ENCODE measurements at regions not wholly inside any gene's neighbourhood (a gene's known extent, or its start where the extent isn't known, plus 50 kb on each side); places are given as distances from the start of the nearest gene placed in this dataset.

DNA sequence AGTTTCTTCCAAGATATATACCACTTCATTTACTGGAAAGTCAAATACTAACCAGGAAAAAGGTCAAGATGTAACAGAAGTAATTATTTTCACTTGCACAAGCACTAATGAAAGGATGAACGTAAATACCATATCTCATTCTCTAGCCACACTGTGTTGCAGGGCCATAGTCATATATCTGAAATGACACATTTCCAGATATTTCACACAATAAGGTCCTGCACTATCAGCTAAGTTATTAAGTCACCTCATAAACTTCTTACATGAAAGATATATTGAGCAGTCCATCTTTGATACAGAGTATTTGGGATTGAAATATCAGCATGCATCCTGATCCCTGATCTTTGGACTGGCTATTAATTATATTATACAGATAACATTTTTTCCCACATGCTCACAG lies 783.3 kb upstream of the MGAT4C start:
- no peaks in the 10 kb centered on the region for H3K4me1 Mint-ChIP-seq (ENCODE audit: low read depth, unreplicated experiment)
- peaks cover 2% of the 10 kb centered on the region for H3K9me3 Mint-ChIP-seq (ENCODE audit: low read depth, unreplicated experiment)
- no peak for DNase-seq
- no peak overlapping the region for H3K4me3 Mint-ChIP-seq (ENCODE audit: low read depth, unreplicated experiment)
- H3K36me3 Mint-ChIP-seq (ENCODE audit: insufficient read depth, unreplicated experiment) = no peaks in the 10 kb centered on the region
- intact Hi-C loops (cut with micrococcal nuclease; ENCODE audit: unreplicated experiment) = no loop called here
- no peak overlapping the region for H3K27ac Mint-ChIP-seq (ENCODE audit: unreplicated experiment)
- TF ChIP-seq, protein P1, sequence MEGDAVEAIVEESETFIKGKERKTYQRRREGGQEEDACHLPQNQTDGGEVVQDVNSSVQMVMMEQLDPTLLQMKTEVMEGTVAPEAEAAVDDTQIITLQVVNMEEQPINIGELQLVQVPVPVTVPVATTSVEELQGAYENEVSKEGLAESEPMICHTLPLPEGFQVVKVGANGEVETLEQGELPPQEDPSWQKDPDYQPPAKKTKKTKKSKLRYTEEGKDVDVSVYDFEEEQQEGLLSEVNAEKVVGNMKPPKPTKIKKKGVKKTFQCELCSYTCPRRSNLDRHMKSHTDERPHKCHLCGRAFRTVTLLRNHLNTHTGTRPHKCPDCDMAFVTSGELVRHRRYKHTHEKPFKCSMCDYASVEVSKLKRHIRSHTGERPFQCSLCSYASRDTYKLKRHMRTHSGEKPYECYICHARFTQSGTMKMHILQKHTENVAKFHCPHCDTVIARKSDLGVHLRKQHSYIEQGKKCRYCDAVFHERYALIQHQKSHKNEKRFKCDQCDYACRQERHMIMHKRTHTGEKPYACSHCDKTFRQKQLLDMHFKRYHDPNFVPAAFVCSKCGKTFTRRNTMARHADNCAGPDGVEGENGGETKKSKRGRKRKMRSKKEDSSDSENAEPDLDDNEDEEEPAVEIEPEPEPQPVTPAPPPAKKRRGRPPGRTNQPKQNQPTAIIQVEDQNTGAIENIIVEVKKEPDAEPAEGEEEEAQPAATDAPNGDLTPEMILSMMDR (IDR thresholded peaks at IDR 0.05; ENCODE audit: unreplicated experiment) = no peak
- no peaks in the 10 kb centered on the region for H3K27me3 Mint-ChIP-seq (ENCODE audit: unreplicated experiment)
- BruUV-seq (replicated peaks) = no TSS peak
- CTCF ChIA-PET = no interaction called here

- no peaks in the 10 kb centered on the region for H3K4me1 Mint-ChIP-seq (ENCODE audit: low read depth, unreplicated experiment)
- H3K9me3 Mint-ChIP-seq (ENCODE audit: low read depth, unreplicated experiment) = no peaks in the 10 kb centered on the region
- CTCF ChIA-PET = interaction anchor here (0.6 kb wide), 1 partner anchor 19 kb away, joined by 5 read pairs; no protein-coding TSS in a partner anchor
- no TSS peak for BruUV-seq (replicated peaks)
- no peak overlapping the region for H3K4me3 Mint-ChIP-seq (ENCODE audit: low read depth, unreplicated experiment)
- DNase-seq = no peak
- intact Hi-C loops (cut with micrococcal nuclease; ENCODE audit: unreplicated experiment) = no loop called here
- TF ChIP-seq, protein P1 (IDR thresholded peaks at IDR 0.05; ENCODE audit: unreplicated experiment) = no peak
- H3K36me3 Mint-ChIP-seq (ENCODE audit: insufficient read depth, unreplicated experiment) = no peaks in the 10 kb centered on the region
- no peak overlapping the region for H3K27ac Mint-ChIP-seq (ENCODE audit: unreplicated experiment)
- no peaks in the 10 kb centered on the region for H3K27me3 Mint-ChIP-seq (ENCODE audit: unreplicated experiment)
Measured at GRCh38 chr12:87038098-87038497, 781.9 kb upstream of the MGAT4C start.

DNA sequence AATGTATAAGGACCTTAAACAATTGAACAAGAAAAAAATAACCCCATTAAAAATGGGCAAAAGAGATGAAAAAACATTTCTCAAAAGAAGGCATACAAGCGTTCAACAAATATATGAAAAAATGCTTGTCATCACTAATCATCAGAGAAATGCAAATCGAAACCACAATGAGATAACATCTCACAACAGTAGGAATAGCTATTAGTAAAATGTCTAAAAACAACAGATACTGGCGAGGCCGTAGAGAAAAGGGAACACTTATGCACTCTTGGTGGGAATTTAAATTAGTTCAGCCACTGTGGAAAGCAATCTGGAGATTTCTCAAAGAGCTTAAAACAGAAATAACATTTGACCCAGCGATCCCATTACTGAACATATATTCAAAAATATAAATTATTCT lies 769.8 kb upstream of the MGAT4C start:
- intact Hi-C loops (cut with micrococcal nuclease; ENCODE audit: unreplicated experiment) = no loop called here

DNA sequence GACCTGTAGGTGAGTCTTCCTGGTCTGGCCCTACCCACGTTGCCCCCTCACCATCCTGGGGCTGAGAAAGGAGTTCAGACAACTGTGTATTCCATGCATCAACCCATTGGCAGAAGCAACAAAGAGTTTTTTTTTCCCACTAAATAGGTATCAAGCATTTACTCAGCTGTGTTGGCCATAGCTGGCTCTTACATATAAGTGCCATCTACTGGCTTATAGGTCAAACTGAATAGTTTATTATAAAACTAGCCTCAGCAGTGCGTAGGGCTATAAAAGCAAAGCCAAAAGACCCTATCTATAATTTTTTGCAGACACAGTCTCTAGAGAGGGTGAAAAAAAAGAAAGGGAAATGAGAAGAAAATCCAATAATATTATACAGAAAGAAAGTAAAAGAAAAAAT lies 765.2 kb upstream of the MGAT4C start:
- H3K36me3 Mint-ChIP-seq (ENCODE audit: insufficient read depth, unreplicated experiment) = no peaks in the 10 kb centered on the region
- TF ChIP-seq, protein P1 (IDR thresholded peaks at IDR 0.05; ENCODE audit: unreplicated experiment) = no peak

More for the DNA sequence above, 769.8 kb upstream of the MGAT4C start:
- Mint-ChIP-seq H3K27me3 (ENCODE audit: unreplicated experiment) (no peaks in the 10 kb centered on the region), H3K9me3 (ENCODE audit: low read depth, unreplicated experiment) (peaks cover 8% of the 10 kb centered on the region), H3K4me1 (ENCODE audit: low read depth, unreplicated experiment) (no peaks in the 10 kb centered on the region), H3K36me3 (ENCODE audit: insufficient read depth, unreplicated experiment) (no peaks in the 10 kb centered on the region), H3K27ac (ENCODE audit: unreplicated experiment) (no peak overlapping the region), H3K4me3 (ENCODE audit: low read depth, unreplicated experiment) (no peak overlapping the region)
- TF ChIP-seq, protein P1 (IDR thresholded peaks at IDR 0.05; ENCODE audit: unreplicated experiment) = no peak
- CTCF ChIA-PET = no interaction called here
- no peak for DNase-seq
- no TSS peak for BruUV-seq (replicated peaks)

More for the DNA sequence above, 765.2 kb upstream of the MGAT4C start:
- no peak for DNase-seq
- no peak overlapping the region for H3K27ac Mint-ChIP-seq (ENCODE audit: unreplicated experiment)
- H3K9me3 Mint-ChIP-seq (ENCODE audit: low read depth, unreplicated experiment) = peaks cover 2% of the 10 kb centered on the region
- H3K4me1 Mint-ChIP-seq (ENCODE audit: low read depth, unreplicated experiment) = no peaks in the 10 kb centered on the region
- BruUV-seq (replicated peaks) = no TSS peak
- CTCF ChIA-PET = no interaction called here
- H3K4me3 Mint-ChIP-seq (ENCODE audit: low read depth, unreplicated experiment) = no peak overlapping the region
- H3K27me3 Mint-ChIP-seq (ENCODE audit: unreplicated experiment) = no peaks in the 10 kb centered on the region
- intact Hi-C loops (cut with micrococcal nuclease; ENCODE audit: unreplicated experiment) = no loop called here
